CD4-positive, alpha-beta memory T cell (primary cell): ENCODE measurements at regions not wholly inside any gene's neighbourhood (a gene's known extent, or its start where the extent isn't known, plus 50 kb on each side); places are given as distances from the start of the nearest gene placed in this dataset.

Experiments used
- CTCF ChIA-PET: fragments of 350-600 bp; sonication (Branson Sonifier 250); formaldehyde crosslinking; loops from one replicate; lab custom pipeline; 2021; ENCODE audit warnings: inconsistent platforms; ENCODE audit not compliant: partially characterized antibody; lab: Charles Lee
- POLR2A ChIA-PET: fragments of 350-600 bp; sonication (Branson Sonifier 250); formaldehyde crosslinking; loops from one replicate; lab custom pipeline; 2021; ENCODE audit not compliant: partially characterized antibody; lab: Charles Lee
- DNase-seq, 5 donors: peaks; one replicate each; pipeline versions ENCODE4 v3.0.0 to v3.0.0-alpha.2; 2020 to 2022; ENCODE audit warnings: mixed read lengths in 1 of 5
- H3K27ac ChIP-seq: one replicate; pipeline ENCODE4 v1.7.0; 2013; ENCODE audit warnings: low read depth, low read length
- H3K27me3 ChIP-seq: 2 replicates; pipeline ENCODE4 v1.7.0; 2013; ENCODE audit warnings: mild to moderate bottlenecking, low read length, moderate library complexity; ENCODE audit not compliant: insufficient read depth
- H3K36me3 ChIP-seq: 2 replicates; pipeline ENCODE4 v1.7.0; 2013; ENCODE audit warnings: mild to moderate bottlenecking, low read length, moderate library complexity; ENCODE audit not compliant: insufficient read depth
- H3K4me1 ChIP-seq: 2 replicates; pipeline ENCODE4 v1.7.0; 2013; ENCODE audit warnings: mild to moderate bottlenecking, low read length, moderate library complexity; ENCODE audit not compliant: insufficient read depth
- H3K4me3 ChIP-seq, 2 donors: one replicate each; pipeline ENCODE4 v1.7.0; 2013; ENCODE audit warnings: low read length in 2 of 2, mild to moderate bottlenecking in 1 of 2
- H3K9me3 ChIP-seq, 2 donors: one replicate each; pipeline ENCODE4 v1.7.0; 2013; ENCODE audit warnings: low read length in 2 of 2, control low read depth in 1 of 2; ENCODE audit not compliant: control insufficient read depth in 1 of 2
- H3K27ac Mint-ChIP-seq, 7 donors: one replicate each; pipeline ENCODE4 v1.8.0; 2020 to 2021; ENCODE audit warnings: mixed read lengths in 7 of 7, mild to moderate bottlenecking in 6 of 7, inconsistent platforms in 3 of 7, moderate library complexity in 3 of 7
- H3K27me3 Mint-ChIP-seq, 2 donors: one replicate each; pipeline ENCODE4 v1.8.0; 2020 to 2021; ENCODE audit warnings: mixed read lengths in 2 of 2
- H3K36me3 Mint-ChIP-seq, 2 donors: one replicate each; pipeline ENCODE4 v1.8.0; 2020 to 2021; ENCODE audit warnings: mixed read lengths in 2 of 2, inconsistent platforms in 1 of 2, mild to moderate bottlenecking in 1 of 2
- H3K4me1 Mint-ChIP-seq, 4 donors: one replicate each; pipeline ENCODE4 v1.8.0; 2020 to 2021; ENCODE audit warnings: mixed read lengths in 4 of 4, mild to moderate bottlenecking in 1 of 4
- H3K4me3 Mint-ChIP-seq, 8 donors: one replicate each; pipeline ENCODE4 v1.8.0; 2020 to 2021; ENCODE audit warnings: mixed read lengths in 8 of 8, mild to moderate bottlenecking in 7 of 8, moderate library complexity in 6 of 8, inconsistent platforms in 3 of 8
- H3K9me3 Mint-ChIP-seq, 8 donors: one replicate each; pipeline ENCODE4 v1.8.0; 2020 to 2021; ENCODE audit warnings: mixed read lengths in 8 of 8, mild to moderate bottlenecking in 5 of 8, inconsistent platforms in 3 of 8, moderate library complexity in 1 of 8
- intact Hi-C: fragments of 100-400 bp; cut with micrococcal nuclease; formaldehyde crosslinking; loops from one replicate; pipeline ENCODE4 v1.15.1; 2023

- no peak for DNase-seq
- no peaks in the 10 kb centered on the region for H3K9me3 ChIP-seq
- H3K27me3 ChIP-seq: no peaks in the 10 kb centered on the region
- intact Hi-C loops: no loop called here
- no peaks in the 10 kb centered on the region for H3K9me3 Mint-ChIP-seq
- CTCF ChIA-PET: no interaction called here
- H3K27ac ChIP-seq: no peak overlapping the region
- H3K27ac Mint-ChIP-seq: no peak overlapping the region
- H3K36me3 ChIP-seq: no peaks in the 10 kb centered on the region
- no peaks in the 10 kb centered on the region for H3K36me3 Mint-ChIP-seq
- POLR2A ChIA-PET: no interaction called here
- H3K4me1 Mint-ChIP-seq: no peaks in the 10 kb centered on the region
- no peaks in the 10 kb centered on the region for H3K4me1 ChIP-seq
- H3K4me3 ChIP-seq: no peak overlapping the region
- no peak overlapping the region for H3K4me3 Mint-ChIP-seq
- H3K27me3 Mint-ChIP-seq: peaks cover 6 to 15% of the 10 kb centered on the region in 2 donors
These were observed 113.7 kb upstream of the LSM6 start for GRCh38 chr4:146061610-146062334.

- POLR2A ChIA-PET: no interaction called here
- H3K9me3 Mint-ChIP-seq: no peaks in the 10 kb centered on the region
- Histone ChIP-seq H3K4me3 (no peak overlapping the region), H3K27ac (no peak overlapping the region), H3K36me3 (no peaks in the 10 kb centered on the region), H3K27me3 (no peaks in the 10 kb centered on the region), H3K4me1 (no peaks in the 10 kb centered on the region), H3K9me3 (no peaks in the 10 kb centered on the region)
- no peak overlapping the region for H3K27ac Mint-ChIP-seq
- CTCF ChIA-PET: no interaction called here
- no peak for DNase-seq
- H3K4me1 Mint-ChIP-seq: no peaks in the 10 kb centered on the region
- H3K27me3 Mint-ChIP-seq: peaks cover 4 to 12% of the 10 kb centered on the region in 2 donors
- H3K4me3 Mint-ChIP-seq: no peak overlapping the region
- intact Hi-C loops: no loop called here
- no peaks in the 10 kb centered on the region for H3K36me3 Mint-ChIP-seq
These were observed 115.7 kb upstream of the LSM6 start for GRCh38 chr4:146059865-146060264.

- no peaks in the 10 kb centered on the region for H3K9me3 ChIP-seq
- peaks cover 5 to 11% of the 10 kb centered on the region in 2 donors for H3K27me3 Mint-ChIP-seq
- H3K36me3 Mint-ChIP-seq: no peaks in the 10 kb centered on the region
- H3K9me3 Mint-ChIP-seq: no peaks in the 10 kb centered on the region
- no peak overlapping the region for H3K4me3 ChIP-seq
- no peak overlapping the region for H3K4me3 Mint-ChIP-seq
- H3K27ac ChIP-seq: no peak overlapping the region
- no peaks in the 10 kb centered on the region for H3K27me3 ChIP-seq
- H3K4me1 Mint-ChIP-seq: no peaks in the 10 kb centered on the region
- no peak overlapping the region for H3K27ac Mint-ChIP-seq
- DNase-seq: no peak
- intact Hi-C loops: no loop called here
- POLR2A ChIA-PET: no interaction called here
- no peaks in the 10 kb centered on the region for H3K4me1 ChIP-seq
- CTCF ChIA-PET: no interaction called here
- no peaks in the 10 kb centered on the region for H3K36me3 ChIP-seq
These were observed 116.4 kb upstream of the LSM6 start for GRCh38 chr4:146059151-146059550.

GRCh38 chr4:146058531-146058930 is 117.0 kb upstream of the LSM6 start:
- Mint-ChIP-seq H3K27ac (no peak overlapping the region), H3K36me3 (no peaks in the 10 kb centered on the region), H3K27me3 (peaks cover 6 to 7% of the 10 kb centered on the region in 2 donors), H3K9me3 (no peaks in the 10 kb centered on the region), H3K4me3 (no peak overlapping the region), H3K4me1 (no peaks in the 10 kb centered on the region)
- POLR2A ChIA-PET: no interaction called here
- H3K27me3 ChIP-seq: no peaks in the 10 kb centered on the region
- H3K27ac ChIP-seq: no peak overlapping the region
- no peaks in the 10 kb centered on the region for H3K36me3 ChIP-seq
- CTCF ChIA-PET: no interaction called here
- intact Hi-C loops: no loop called here
- no peak overlapping the region for H3K4me3 ChIP-seq
- no peaks in the 10 kb centered on the region for H3K9me3 ChIP-seq
- no peaks in the 10 kb centered on the region for H3K4me1 ChIP-seq
- DNase-seq: no peak

GRCh38 chr4:146054676-146055075 is 116.1 kb upstream of the ZNF827 start:
- intact Hi-C loops: no loop called here
- H3K9me3 Mint-ChIP-seq: peaks cover 0 to 2% (median 0%) of the 10 kb centered on the region in 8 donors
- POLR2A ChIA-PET: no interaction called here
- H3K9me3 ChIP-seq: no peaks in the 10 kb centered on the region
- no peak overlapping the region for H3K27ac ChIP-seq
- H3K36me3 Mint-ChIP-seq: no peaks in the 10 kb centered on the region
- no peak for DNase-seq
- no peak overlapping the region for H3K4me3 Mint-ChIP-seq
- no peaks in the 10 kb centered on the region for H3K4me1 ChIP-seq
- CTCF ChIA-PET: no interaction called here
- H3K27me3 ChIP-seq: no peaks in the 10 kb centered on the region
- no peak overlapping the region for H3K4me3 ChIP-seq
- H3K27ac Mint-ChIP-seq: no peak overlapping the region
- no peaks in the 10 kb centered on the region for H3K36me3 ChIP-seq
- H3K4me1 Mint-ChIP-seq: no peaks in the 10 kb centered on the region
- H3K27me3 Mint-ChIP-seq: peaks cover 0 to 2% of the 10 kb centered on the region in 2 donors

- POLR2A ChIA-PET: no interaction called here
- Mint-ChIP-seq H3K4me1 (no peaks in the 10 kb centered on the region), H3K4me3 (no peak overlapping the region), H3K9me3 (peaks cover 0 to 2% (median 0%) of the 10 kb centered on the region in 8 donors), H3K27ac (no peak overlapping the region), H3K27me3 (peaks cover 0 to 2% of the 10 kb centered on the region in 2 donors), H3K36me3 (no peaks in the 10 kb centered on the region)
- Histone ChIP-seq H3K4me3 (no peak overlapping the region), H3K27ac (no peak overlapping the region), H3K4me1 (no peaks in the 10 kb centered on the region), H3K27me3 (no peaks in the 10 kb centered on the region), H3K9me3 (no peaks in the 10 kb centered on the region), H3K36me3 (no peaks in the 10 kb centered on the region)
- intact Hi-C loops: no loop called here
- CTCF ChIA-PET: no interaction called here
- DNase-seq: no peak
These were observed 115.3 kb upstream of the ZNF827 start for GRCh38 chr4:146053891-146054290.

- H3K9me3 Mint-ChIP-seq: peaks cover 0 to 9% (median 3%) of the 10 kb centered on the region in 8 donors
- intact Hi-C loops: no loop called here
- H3K27me3 Mint-ChIP-seq: peaks cover 7% of the 10 kb centered on the region in 2 donors
- ChIA-PET POLR2A (no interaction called here), CTCF (no interaction called here)
- no peak overlapping the region for H3K4me3 ChIP-seq
- no peak for DNase-seq
- H3K36me3 ChIP-seq: no peaks in the 10 kb centered on the region
- no peaks in the 10 kb centered on the region for H3K27me3 ChIP-seq
- H3K27ac ChIP-seq: no peak overlapping the region
- H3K4me1 ChIP-seq: no peaks in the 10 kb centered on the region
- no peak overlapping the region for H3K27ac Mint-ChIP-seq
- no peaks in the 10 kb centered on the region for H3K9me3 ChIP-seq
- no peak overlapping the region for H3K4me3 Mint-ChIP-seq
- H3K4me1 Mint-ChIP-seq: no peaks in the 10 kb centered on the region
- peaks cover 0 to 6% of the 10 kb centered on the region in 2 donors for H3K36me3 Mint-ChIP-seq
These were observed 113.2 kb upstream of the ZNF827 start for GRCh38 chr4:146051728-146052391.
